Left ventricle myocardium inferior (tissue), 1 donor: ENCODE measurements at regions not wholly inside any gene's neighbourhood (a gene's known extent, or its start where the extent isn't known, plus 50 kb on each side); places are given as distances from the start of the nearest gene placed in this dataset.

Experiments
- DNase-seq: peaks from one replicate; pipeline ENCODE4 v3.0.0-alpha.2; 2020
- H3K27ac ChIP-seq: fragments of 200-600 bp; replicated peaks from 2 replicates; pipeline ENCODE4 v1.8.0; 2021
- H3K27me3 ChIP-seq: fragments of 200-600 bp; 2 replicates; pipeline ENCODE4 v1.8.0; 2021; ENCODE audit warnings: low read depth
- H3K36me3 ChIP-seq: fragments of 200-600 bp; 2 replicates; pipeline ENCODE4 v1.8.0; 2021
- H3K4me1 ChIP-seq: fragments of 200-600 bp; 2 replicates; pipeline ENCODE4 v1.8.0; 2021
- H3K4me3 ChIP-seq: fragments of 200-600 bp; 2 replicates; pipeline ENCODE4 v1.8.0; 2021; ENCODE audit warnings: mild to moderate bottlenecking, moderate library complexity
- H3K9me3 ChIP-seq: fragments of 200-600 bp; replicated peaks from 2 replicates; pipeline ENCODE4 v1.8.0; 2021
- CTCF ChIP-seq: fragments of 200-600 bp; IDR thresholded peaks from 2 replicates; pipeline ENCODE4 v1.8.0; 2021; ENCODE audit warnings: antibody characterized with exemption, mild to moderate bottlenecking, borderline replicate concordance
- intact Hi-C: fragments of 100-400 bp; cut with micrococcal nuclease; formaldehyde crosslinking; loops from one replicate; pipeline ENCODE4 v1.11.0; 2022
- donor health status: DM: no; HTN: yes; CAD: no; lungs with severe emphysema.

DNA sequence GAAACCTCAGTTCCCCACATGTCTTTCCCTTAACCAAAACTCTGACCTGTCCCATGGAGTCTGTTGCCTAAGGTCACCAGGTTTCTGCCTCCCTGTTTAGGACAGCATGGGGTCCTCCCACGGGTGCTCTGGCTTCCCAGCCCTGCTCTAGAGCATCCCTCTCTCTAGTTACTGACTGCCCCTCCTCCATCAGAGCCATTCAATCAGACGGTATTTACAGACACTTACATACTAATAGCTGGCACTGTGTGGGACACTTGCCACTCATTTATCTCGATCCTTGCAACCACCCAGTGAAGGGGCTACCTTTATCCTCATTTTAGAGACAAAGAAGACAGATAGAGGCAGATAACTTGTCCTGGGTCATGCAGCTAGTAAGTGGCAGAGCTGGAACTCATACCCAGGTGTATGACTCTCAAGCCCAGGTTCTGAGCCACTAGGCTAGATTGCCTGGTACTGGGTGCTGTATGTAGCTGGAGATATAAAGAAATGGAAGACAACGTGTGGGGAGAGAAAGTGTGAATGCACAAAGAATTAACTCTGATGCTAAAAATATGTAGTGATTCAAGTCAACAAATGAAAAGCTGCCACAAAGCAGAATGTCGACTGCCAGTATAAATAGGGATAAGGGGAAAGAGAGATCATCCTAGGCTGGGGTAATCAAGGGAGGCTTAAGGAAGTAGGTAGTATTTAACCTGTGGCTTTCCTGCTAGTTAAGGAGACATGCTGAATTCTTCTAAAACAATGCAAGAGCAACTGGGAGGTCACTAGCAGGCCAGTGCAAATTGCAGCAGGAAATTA lies 52.5 kb upstream of the PDE8B start:
- DNase-seq: no peak
- Histone ChIP-seq H3K4me3 (no peak overlapping the region), H3K4me1 (no peaks in the 10 kb centered on the region), H3K27ac (no peak overlapping the region), H3K9me3 (no peaks in the 10 kb centered on the region), H3K27me3 (no peaks in the 10 kb centered on the region), H3K36me3 (no peaks in the 10 kb centered on the region)
- no peak for TF ChIP-seq CTCF
- intact Hi-C loops: no loop called here

DNA sequence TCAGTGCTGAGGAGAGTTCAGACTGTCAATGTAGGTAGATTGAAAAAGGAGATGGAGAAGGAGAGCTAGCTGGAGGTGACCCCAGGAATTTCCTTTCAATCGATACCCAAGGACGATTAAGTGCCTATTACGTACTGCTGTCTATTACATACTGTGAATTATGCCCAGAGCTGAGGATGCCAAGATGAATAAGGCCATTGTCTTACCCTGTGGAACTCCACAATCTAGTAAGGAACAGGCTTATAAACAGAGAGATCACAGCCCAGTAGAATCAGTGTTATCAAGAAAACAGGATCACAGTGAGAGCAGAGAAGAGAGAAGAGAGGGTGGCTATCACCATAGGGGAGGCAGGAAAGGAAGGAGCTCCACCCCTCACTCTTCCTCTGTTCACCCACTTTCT lies 54.1 kb upstream of the PDE8B start:
- TF ChIP-seq CTCF: no peak
- H3K36me3 ChIP-seq: no peaks in the 10 kb centered on the region
- H3K9me3 ChIP-seq: no peaks in the 10 kb centered on the region
- no peaks in the 10 kb centered on the region for H3K4me1 ChIP-seq
- intact Hi-C loops: no loop called here
- no peak for DNase-seq
- no peaks in the 10 kb centered on the region for H3K27me3 ChIP-seq
- no peak overlapping the region for H3K27ac ChIP-seq
- H3K4me3 ChIP-seq: no peak overlapping the region

GRCh38 chr5:77155179-77155785 lies 55.2 kb upstream of the PDE8B start:
- intact Hi-C loops: no loop called here
- Histone ChIP-seq H3K9me3 (no peaks in the 10 kb centered on the region), H3K4me3 (no peak overlapping the region), H3K4me1 (no peaks in the 10 kb centered on the region), H3K27me3 (no peaks in the 10 kb centered on the region), H3K36me3 (no peaks in the 10 kb centered on the region), H3K27ac (no peak overlapping the region)
- TF ChIP-seq CTCF: no peak
- DNase-seq: no peak

- Histone ChIP-seq H3K4me1 (no peaks in the 10 kb centered on the region), H3K9me3 (no peaks in the 10 kb centered on the region), H3K4me3 (no peak overlapping the region), H3K36me3 (no peaks in the 10 kb centered on the region), H3K27me3 (no peaks in the 10 kb centered on the region), H3K27ac (no peak overlapping the region)
- no peak for TF ChIP-seq CTCF
- DNase-seq: no peak
- intact Hi-C loops: no loop called here
Observed at GRCh38 chr5:77152441-77152840, 58.0 kb upstream of the PDE8B start.

DNA sequence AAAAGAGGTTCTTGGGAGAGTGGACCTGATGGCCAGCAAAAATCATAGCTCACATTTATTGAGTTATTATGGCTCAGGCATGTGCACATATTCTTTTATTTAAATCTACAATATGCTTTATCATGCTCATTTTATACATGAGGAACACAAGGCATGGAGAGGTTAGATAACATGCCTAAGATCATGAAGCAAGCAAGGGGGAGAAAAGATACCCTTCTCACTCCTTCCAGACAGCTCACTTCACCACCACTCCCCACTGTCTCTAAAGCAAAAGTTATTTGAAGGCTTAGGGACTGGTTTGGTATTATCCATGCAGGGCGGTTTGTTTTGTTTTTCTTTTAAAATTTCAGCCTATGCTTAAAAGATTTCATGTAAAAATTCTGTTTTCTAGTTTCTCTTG lies 59.0 kb upstream of the PDE8B start:
- Histone ChIP-seq H3K27me3 (no peaks in the 10 kb centered on the region), H3K4me3 (no peak overlapping the region), H3K27ac (no peak overlapping the region), H3K36me3 (no peaks in the 10 kb centered on the region), H3K4me1 (no peaks in the 10 kb centered on the region), H3K9me3 (no peaks in the 10 kb centered on the region)
- intact Hi-C loops: no loop called here
- no peak for DNase-seq
- TF ChIP-seq CTCF: no peak
